ENCODE measurements at regions not wholly inside any gene's neighbourhood (a gene's known extent, or its start where the extent isn't known, plus 50 kb on each side); places are given as distances from the start of the nearest gene placed in this dataset.

DNA sequence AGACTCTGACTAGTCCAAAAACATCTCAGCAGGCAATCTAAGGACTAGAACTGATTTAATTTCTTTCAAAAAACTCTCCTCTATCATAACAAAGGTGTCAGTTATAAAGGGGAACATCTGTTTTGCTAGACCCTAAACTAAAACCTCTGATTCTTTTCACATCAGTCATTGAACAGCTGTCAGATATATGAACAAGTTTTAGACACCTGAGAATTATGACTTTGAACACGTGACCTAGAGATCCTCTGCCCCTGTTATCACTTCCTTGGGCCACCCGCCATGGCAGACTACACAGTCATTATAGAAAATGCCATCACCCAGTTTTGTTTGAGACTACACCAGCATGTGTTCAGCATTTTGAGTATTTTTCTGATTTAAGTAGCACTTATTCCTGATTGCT is 282.3 kb upstream of the TBL1XR1 start:
- no peaks in the 10 kb centered on the region for H3K9me3 ChIP-seq
- ATAC-seq (no peak), DNase-seq (no peak)
- in situ Hi-C loops (cut with MboI; ENCODE audit: low sequenced_read_pairs in 4 of 4) (no loop called here), intact Hi-C loops (cut with DNase I; ENCODE audit: low total_unique reads) (no loop called here)
- H3K27ac ChIP-seq: no peak overlapping the region
- H3K4me3 ChIP-seq: no peak overlapping the region
- no peaks in the 10 kb centered on the region for H3K36me3 ChIP-seq
- no peaks in the 10 kb centered on the region for H3K27me3 ChIP-seq
- H3K4me1 ChIP-seq: peaks cover 0 to 11% of the 10 kb centered on the region in 2 donors
- no peak for TF ChIP-seq CTCF (IDR thresholded peaks at IDR 0.05 in 4 of 5, conservative IDR thresholded peaks at IDR 0.05 in 1 of 5)
- TF ChIP-seq POLR2A (IDR thresholded peaks at IDR 0.05): no peak

- peaks cover 0 to 11% of the 10 kb centered on the region in 2 donors for H3K4me1 ChIP-seq
- H3K27ac ChIP-seq: no peak overlapping the region
- ATAC-seq (no peak), DNase-seq (no peak)
- H3K36me3 ChIP-seq: no peaks in the 10 kb centered on the region
- H3K27me3 ChIP-seq: no peaks in the 10 kb centered on the region
- no peak overlapping the region for H3K4me3 ChIP-seq
- TF ChIP-seq CTCF (IDR thresholded peaks at IDR 0.05 in 4 of 5, conservative IDR thresholded peaks at IDR 0.05 in 1 of 5) (no peak), POLR2A (IDR thresholded peaks at IDR 0.05) (no peak)
- intact Hi-C loops (cut with DNase I; ENCODE audit: low total_unique reads) (no loop called here), in situ Hi-C loops (cut with MboI; ENCODE audit: low sequenced_read_pairs in 4 of 4) (no loop called here)
- no peaks in the 10 kb centered on the region for H3K9me3 ChIP-seq
Measured at GRCh38 chr3:177481329-177481728, 284.0 kb upstream of the TBL1XR1 start.

DNA sequence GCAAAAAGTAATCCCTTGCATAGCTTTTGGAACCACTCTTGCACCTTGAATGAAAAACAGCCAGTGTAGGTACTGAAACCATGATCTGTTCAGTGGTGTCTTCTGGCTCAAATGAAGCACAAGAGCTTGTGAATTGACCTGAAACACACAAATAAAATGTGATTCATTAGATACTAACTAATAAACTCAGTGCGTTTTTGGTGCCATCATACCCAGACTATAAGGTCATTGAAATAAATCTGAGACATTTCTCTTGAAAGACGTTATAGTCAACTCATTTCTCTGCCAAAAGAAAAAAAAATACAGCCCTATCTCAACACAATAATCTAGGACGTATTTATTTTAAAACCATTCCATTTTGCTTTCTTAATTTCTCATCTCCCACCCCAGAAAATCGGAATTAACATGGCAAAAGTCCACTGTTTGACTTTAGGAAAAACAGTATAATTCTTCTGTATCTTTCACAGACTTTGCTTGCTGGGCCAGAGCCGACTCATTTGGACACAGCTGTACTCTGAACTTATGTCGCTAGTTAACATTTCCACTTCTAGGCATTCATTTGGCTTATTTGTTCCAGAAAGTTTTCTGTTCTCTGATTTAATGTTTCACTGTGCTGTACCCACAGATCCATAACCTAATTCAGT is 284.9 kb upstream of the TBL1XR1 start:
- Histone ChIP-seq H3K27ac (no peak overlapping the region), H3K9me3 (no peaks in the 10 kb centered on the region), H3K4me3 (no peak overlapping the region), H3K27me3 (no peaks in the 10 kb centered on the region), H3K4me1 (peaks cover 0 to 11% of the 10 kb centered on the region in 2 donors), H3K36me3 (no peaks in the 10 kb centered on the region)
- intact Hi-C loops (cut with DNase I; ENCODE audit: low total_unique reads): no loop called here
- TF ChIP-seq CTCF (IDR thresholded peaks at IDR 0.05 in 4 of 5, conservative IDR thresholded peaks at IDR 0.05 in 1 of 5) (no peak), POLR2A (IDR thresholded peaks at IDR 0.05) (no peak)
- DNase-seq: no peak
- in situ Hi-C loops (cut with MboI; ENCODE audit: low sequenced_read_pairs in 4 of 4): no loop called here
- ATAC-seq: no peak

DNA sequence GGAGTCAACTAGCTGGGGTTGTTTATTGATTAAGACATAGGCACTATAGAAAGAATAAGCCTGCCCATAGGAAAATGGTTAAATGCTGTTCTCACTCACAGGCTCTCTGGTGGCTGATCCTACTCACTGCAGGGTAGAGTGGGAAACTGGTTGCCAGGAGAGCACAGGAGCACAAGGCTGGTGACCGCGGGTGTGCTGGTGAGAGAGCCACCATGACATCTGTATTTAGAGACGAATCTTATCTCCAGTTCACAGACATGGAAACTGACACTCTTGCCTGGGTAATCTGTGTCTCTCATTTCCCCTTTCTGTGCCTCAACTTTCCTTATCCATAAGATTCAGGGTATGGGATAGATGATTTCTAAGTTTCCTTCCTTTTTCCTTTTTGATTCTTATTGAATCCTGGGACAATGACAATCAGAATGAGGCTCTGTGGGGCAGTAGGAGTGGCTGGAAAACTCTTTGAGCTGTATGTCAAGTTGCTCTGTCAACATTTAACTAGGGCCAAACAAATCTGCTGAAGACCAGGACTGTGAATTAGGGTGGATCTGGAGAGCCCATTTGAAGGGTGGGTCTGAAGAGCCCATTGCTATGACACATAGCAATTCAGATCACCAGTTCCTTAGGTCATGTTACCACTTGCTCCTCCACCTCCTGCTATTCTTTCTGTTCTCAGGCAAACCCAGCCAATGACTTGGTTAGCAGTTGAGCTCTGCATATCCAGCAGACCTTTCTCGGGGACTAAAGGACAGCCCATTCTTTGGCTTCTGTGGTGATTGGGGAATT is 286.1 kb upstream of the TBL1XR1 start:
- intact Hi-C loops (cut with DNase I; ENCODE audit: low total_unique reads): no loop called here
- no peaks in the 10 kb centered on the region for H3K27me3 ChIP-seq
- ATAC-seq (no peak), DNase-seq (no peak)
- H3K36me3 ChIP-seq: no peaks in the 10 kb centered on the region
- in situ Hi-C loops (cut with MboI; ENCODE audit: low sequenced_read_pairs in 4 of 4): no loop called here
- H3K4me3 ChIP-seq: no peak overlapping the region
- no peaks in the 10 kb centered on the region for H3K9me3 ChIP-seq
- H3K4me1 ChIP-seq: peaks cover 0 to 6% of the 10 kb centered on the region in 2 donors
- no peak overlapping the region for H3K27ac ChIP-seq
- TF ChIP-seq CTCF (IDR thresholded peaks at IDR 0.05 in 4 of 5, conservative IDR thresholded peaks at IDR 0.05 in 1 of 5): peak in 1 of 5 experiments; percentile 29
- no peak for TF ChIP-seq POLR2A (IDR thresholded peaks at IDR 0.05)
